IMR-90 (cell line): ENCODE measurements at regions not wholly inside any gene's neighbourhood (a gene's known extent, or its start where the extent isn't known, plus 50 kb on each side); places are given as distances from the start of the nearest gene placed in this dataset.

ENCODE experiments used
- ATAC-seq: fragments of 200-7000 bp; cut with Tn5 transposase; 2 replicates; pipeline ENCODE4 v1.9.1; 2020; ENCODE audit warnings: low read depth, mild to moderate bottlenecking, moderate library complexity
- BruUV-seq: library from RNA; stranded (reverse); fragments of 400-500 nt; replicated peaks from 2 replicates; lab custom pipeline; 2021; lab: Mats Ljungman, UMichigan
- CTCF ChIA-PET: fragments of 300-600 bp; formaldehyde crosslinking; extraction: SDS; loops from one replicate; lab custom pipeline; 2021; ENCODE audit warnings: antibody characterized with exemption; lab: Yijun Ruan, JAX
- POLR2A ChIA-PET: fragments of 300-600 bp; sonication (Branson Sonifier 250); formaldehyde crosslinking; loops from one replicate; lab custom pipeline; 2022; ENCODE audit warnings: antibody characterized with exemption; ENCODE audit not compliant: unreplicated experiment; lab: Charles Lee
- DNase-seq: peaks from one replicate; pipeline ENCODE4 v3.0.0; 2013
- H2AFZ ChIP-seq: replicated peaks from 2 replicates; pipeline ENCODE3; 2013; ENCODE audit warnings: low read length, mild to moderate bottlenecking; ENCODE audit not compliant: poor library complexity
- H2AK5ac ChIP-seq: 2 replicates; pipeline ENCODE4 v1.6.1; 2013; ENCODE audit warnings: low read depth, low read length, inconsistent platforms
- H2AK9ac ChIP-seq: replicated peaks from 2 replicates; pipeline ENCODE3; 2013; ENCODE audit warnings: mild to moderate bottlenecking, low read depth, low read length, moderate library complexity; ENCODE audit not compliant: poor library complexity
- H2BK120ac ChIP-seq: 2 replicates; pipeline ENCODE4 v1.6.1; 2013; ENCODE audit warnings: low read depth, low read length, inconsistent platforms
- H2BK15ac ChIP-seq: 3 replicates; pipeline ENCODE4 v1.6.1; 2013; ENCODE audit warnings: low read depth, low read length, inconsistent platforms
- H2BK20ac ChIP-seq: 2 replicates; pipeline ENCODE4 v1.6.1; 2013; ENCODE audit warnings: low read depth, mild to moderate bottlenecking, inconsistent platforms, low read length, moderate library complexity
- H2BK5ac ChIP-seq: 2 replicates; pipeline ENCODE4 v1.6.1; 2013; ENCODE audit warnings: mild to moderate bottlenecking, low read depth, low read length, inconsistent platforms; ENCODE audit not compliant: poor library complexity, severe bottlenecking
- H3K14ac ChIP-seq: replicated peaks from 2 replicates; pipeline ENCODE4 v1.6.1; 2013; ENCODE audit warnings: low read depth, low read length, inconsistent platforms
- H3K18ac ChIP-seq: 2 replicates; pipeline ENCODE4 v1.6.1; 2013; ENCODE audit warnings: low read depth, low read length, control low read depth
- H3K23ac ChIP-seq: 2 replicates; pipeline ENCODE4 v1.6.1; 2013; ENCODE audit warnings: low read depth, low read length, inconsistent platforms
- H3K27ac ChIP-seq: 2 replicates; pipeline ENCODE4 v1.5.1; 2013; ENCODE audit warnings: mild to moderate bottlenecking, control low read depth, low read length; ENCODE audit not compliant: insufficient read depth
- H3K27me3 ChIP-seq: 2 replicates; pipeline ENCODE4 v1.6.1; 2013; ENCODE audit warnings: low read length; ENCODE audit not compliant: control insufficient read depth, insufficient read depth
- H3K36me3 ChIP-seq: 2 replicates; pipeline ENCODE4 v1.6.1; 2013; ENCODE audit warnings: low read length, mixed read lengths; ENCODE audit not compliant: control insufficient read depth, insufficient read depth
- H3K4ac ChIP-seq: 2 replicates; pipeline ENCODE4 v1.6.1; 2013; ENCODE audit warnings: low read depth, low read length, inconsistent platforms
- H3K4me1 ChIP-seq: 2 replicates; pipeline ENCODE4 v1.6.1; 2013; ENCODE audit warnings: low read length, mixed read lengths; ENCODE audit not compliant: control insufficient read depth, insufficient read depth
- H3K4me2 ChIP-seq: 2 replicates; pipeline ENCODE4 v1.6.1; 2013; ENCODE audit warnings: low read depth, mild to moderate bottlenecking, control low read depth, low read length, moderate library complexity
- H3K4me3 ChIP-seq: 2 replicates; pipeline ENCODE4 v1.5.1; 2013; ENCODE audit warnings: low read depth, mild to moderate bottlenecking, control low read depth, low read length, moderate library complexity; ENCODE audit not compliant: insufficient read depth
- H3K56ac ChIP-seq: 2 replicates; pipeline ENCODE4 v1.6.1; 2013; ENCODE audit warnings: low read length, inconsistent platforms; ENCODE audit not compliant: insufficient read depth; ENCODE audit errors: extremely low read depth
- H3K79me1 ChIP-seq, 2 experiments: 2 replicates each; pipeline ENCODE4 v1.6.1; 2013; ENCODE audit warnings: low read length in 2 of 2, inconsistent platforms in 1 of 2, low read depth in 1 of 2
- H3K9ac ChIP-seq: 2 replicates; pipeline ENCODE4 v1.6.1; 2013; ENCODE audit warnings: low read depth, low read length, control low read depth
- H3K9me1 ChIP-seq: 2 replicates; pipeline ENCODE4 v1.6.1; 2013; ENCODE audit warnings: low read length, inconsistent platforms; ENCODE audit not compliant: insufficient read depth
- H3K9me3 ChIP-seq: 2 replicates; pipeline ENCODE4 v1.6.1; 2013; ENCODE audit warnings: low read length; ENCODE audit not compliant: control insufficient read depth, insufficient read depth
- H4K20me1 ChIP-seq: 2 replicates; pipeline ENCODE4 v1.6.1; 2013; ENCODE audit warnings: low read length, inconsistent platforms; ENCODE audit not compliant: insufficient read depth
- H4K5ac ChIP-seq: 2 replicates; pipeline ENCODE4 v1.6.1; 2013; ENCODE audit warnings: mild to moderate bottlenecking, low read depth, low read length, control low read depth
- H4K8ac ChIP-seq, 2 experiments: 2 replicates each; pipeline ENCODE4 v1.6.1; 2013; ENCODE audit warnings: low read depth in 2 of 2, low read length in 2 of 2, control low read depth in 1 of 2, inconsistent platforms in 1 of 2
- H4K91ac ChIP-seq: 2 replicates; pipeline ENCODE4 v1.6.1; 2013; ENCODE audit warnings: low read depth, low read length, inconsistent platforms; ENCODE audit not compliant: insufficient read depth
- BHLHE40 ChIP-seq: fragments of 150-350 bp; IDR thresholded peaks from 2 replicates; pipeline ENCODE4 v1.6.1; 2016; ENCODE audit warnings: mild to moderate bottlenecking, low read depth, low read length
- MXI1 ChIP-seq: IDR thresholded peaks from 2 replicates; pipeline ENCODE4 v1.6.1; 2012; ENCODE audit warnings: low read depth, mild to moderate bottlenecking, low read length, moderate library complexity, borderline replicate concordance
- dilution Hi-C: fragments of 300-500 bp; cut with HindIII; formaldehyde crosslinking; loops from one replicate; pipeline ENCODE4 v1.14.3; 2018; ENCODE audit warnings: low sequenced_read_pairs; ENCODE audit not compliant: unreplicated experiment
- in situ Hi-C: fragments of 300-500 bp; cut with MboI; formaldehyde crosslinking; loops from 3 replicates; pipeline ENCODE4 v1.14.3; 2019; ENCODE audit warnings: low sequenced_read_pairs, inconsistent platforms, mixed read lengths
- intact Hi-C: fragments of 100-400 bp; cut with micrococcal nuclease; formaldehyde crosslinking; loops from 2 replicates; pipeline ENCODE4 v1.10.0; 2022

DNA sequence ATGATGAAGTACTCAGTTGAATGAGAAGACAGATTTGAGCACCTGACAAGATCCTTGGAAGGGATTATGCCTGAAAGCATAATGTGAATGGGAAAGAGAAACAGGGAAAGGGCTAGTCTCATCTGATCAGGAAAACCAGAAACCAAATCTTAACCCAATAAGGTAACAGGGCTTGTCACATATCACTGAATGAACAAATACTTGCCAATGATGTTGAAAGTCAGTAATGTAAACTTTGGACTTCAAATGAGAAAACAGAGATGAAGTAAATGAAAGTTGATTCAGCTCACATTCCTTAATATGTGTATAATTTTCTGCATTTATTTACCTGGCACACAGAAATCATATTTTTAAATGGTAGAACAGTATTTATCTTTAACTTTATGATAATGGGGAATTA is 480.0 kb downstream of the KCTD12 start:
- dilution Hi-C loops, result no loop called here
- H2AFZ ChIP-seq, result no peak overlapping the region
- in situ Hi-C loops, result no loop called here
- BruUV-seq, result no TSS peak
- H3K79me1 ChIP-seq, result no peaks in the 10 kb centered on the region
- no peak overlapping the region for H3K4me3 ChIP-seq
- no peaks in the 10 kb centered on the region for H3K4me1 ChIP-seq
- H4K5ac ChIP-seq, result no peak overlapping the region
- H3K18ac ChIP-seq, result no peak overlapping the region
- no peak for TF ChIP-seq MXI1
- TF ChIP-seq BHLHE40, result no peak
- POLR2A ChIA-PET, result no interaction called here
- no peak overlapping the region for H4K8ac ChIP-seq
- CTCF ChIA-PET, result no interaction called here
- intact Hi-C loops, result no loop called here
- no peaks in the 10 kb centered on the region for H3K9me3 ChIP-seq
- H3K14ac ChIP-seq, result no peak overlapping the region
- no peak overlapping the region for H3K27ac ChIP-seq
- H3K23ac ChIP-seq, result no peak overlapping the region
- no peaks in the 10 kb centered on the region for H3K9me1 ChIP-seq
- no peak overlapping the region for H2BK20ac ChIP-seq
- ATAC-seq, result no peak
- H4K20me1 ChIP-seq, result no peaks in the 10 kb centered on the region
- H3K4me2 ChIP-seq, result no peak overlapping the region
- H3K36me3 ChIP-seq, result no peaks in the 10 kb centered on the region
- DNase-seq, result no peak
- H2BK5ac ChIP-seq, result no peak overlapping the region
- no peaks in the 10 kb centered on the region for H3K27me3 ChIP-seq
- no peak overlapping the region for H4K91ac ChIP-seq
- H2AK9ac ChIP-seq, result no peak overlapping the region
- H2BK120ac ChIP-seq, result no peak overlapping the region
- no peak overlapping the region for H3K4ac ChIP-seq
- no peak overlapping the region for H2BK15ac ChIP-seq
- H3K56ac ChIP-seq, result no peak overlapping the region
- H2AK5ac ChIP-seq, result no peak overlapping the region
- no peak overlapping the region for H3K9ac ChIP-seq
